ENCODE measurements at regions not wholly inside any gene's neighbourhood (a gene's known extent, or its start where the extent isn't known, plus 50 kb on each side); places are given as distances from the start of the nearest gene placed in this dataset.

DNA sequence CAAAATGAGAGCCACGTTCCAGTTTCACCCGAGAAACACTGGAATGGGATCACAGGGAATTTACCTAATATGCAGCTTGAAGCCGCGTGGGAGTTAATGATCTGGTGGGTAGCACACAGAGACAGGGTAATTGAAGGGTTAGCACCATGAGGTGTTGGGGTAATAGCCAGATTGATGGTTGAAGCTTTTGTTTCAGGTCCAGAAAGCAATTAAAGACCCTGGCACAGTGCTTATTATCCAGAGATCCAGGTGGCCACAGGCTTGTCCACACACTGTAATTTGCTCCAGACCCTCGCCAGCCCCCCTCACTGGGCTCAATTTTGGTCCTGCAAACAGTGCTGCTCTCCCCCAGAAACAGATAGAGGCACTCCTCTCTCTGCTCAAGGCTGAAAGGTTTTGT lies 282.5 kb upstream of the ISX start:
- no peak for FAIRE-seq
- TF ChIP-seq SPI1 (IDR thresholded peaks at IDR 0.05; ENCODE audit: low read depth, low read length): no peak
- TF ChIP-seq POLR2A (IDR thresholded peaks at IDR 0.05; ENCODE audit: low read depth, low read length): no peak
- no peak for TF ChIP-seq POU2F2 (IDR thresholded peaks at IDR 0.05; ENCODE audit: low read depth, low read length)
- TF ChIP-seq PAX5 (IDR thresholded peaks at IDR 0.05; ENCODE audit: insufficient read depth, low read length, severe bottlenecking): no peak
- TF ChIP-seq POLR2AphosphoS5 (IDR thresholded peaks at IDR 0.05; ENCODE audit: low read depth, low read length): no peak
- no peak for TF ChIP-seq TAF1 (IDR thresholded peaks at IDR 0.05; ENCODE audit: low read depth, low read length)
- no peak for DNase-seq (ENCODE audit: insufficient read length, low spot score)

GRCh38 chr22:34784056-34784455 lies 281.9 kb upstream of the ISX start:
- no peak for FAIRE-seq
- TF ChIP-seq TAF1 (IDR thresholded peaks at IDR 0.05; ENCODE audit: low read depth, low read length): no peak
- DNase-seq (ENCODE audit: insufficient read length, low spot score): no peak

DNA sequence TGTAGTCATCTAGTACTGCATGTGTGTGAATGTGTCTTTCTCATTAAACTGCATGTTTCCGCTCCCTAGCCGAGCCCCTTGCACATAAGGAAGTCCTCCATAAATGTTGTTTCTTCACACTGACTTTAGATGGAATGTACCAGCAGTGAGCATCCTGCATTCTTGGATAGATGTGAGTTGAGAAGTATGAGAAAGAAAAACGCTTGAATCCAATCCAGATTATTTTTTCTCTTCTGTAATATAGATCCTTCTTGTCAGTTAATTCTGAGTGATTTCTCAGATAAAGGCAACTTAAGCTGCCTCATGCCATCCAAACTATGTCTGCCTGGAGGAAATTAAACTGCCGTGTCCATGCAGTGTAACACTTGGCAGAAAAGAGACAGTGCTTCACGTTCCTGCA lies 268.1 kb upstream of the ISX start:
- FAIRE-seq: no peak
- no peak for TF ChIP-seq POU2F2 (IDR thresholded peaks at IDR 0.05; ENCODE audit: low read depth, low read length)
- no peak for TF ChIP-seq POLR2A (IDR thresholded peaks at IDR 0.05; ENCODE audit: low read depth, low read length)
- TF ChIP-seq POLR2AphosphoS5 (IDR thresholded peaks at IDR 0.05; ENCODE audit: low read depth, low read length): no peak
- TF ChIP-seq SPI1 (IDR thresholded peaks at IDR 0.05; ENCODE audit: low read depth, low read length): no peak
- TF ChIP-seq PAX5 (IDR thresholded peaks at IDR 0.05; ENCODE audit: insufficient read depth, low read length, severe bottlenecking): no peak
- no peak for TF ChIP-seq TAF1 (IDR thresholded peaks at IDR 0.05; ENCODE audit: low read depth, low read length)
- no peak for DNase-seq (ENCODE audit: insufficient read length, low spot score)

DNA sequence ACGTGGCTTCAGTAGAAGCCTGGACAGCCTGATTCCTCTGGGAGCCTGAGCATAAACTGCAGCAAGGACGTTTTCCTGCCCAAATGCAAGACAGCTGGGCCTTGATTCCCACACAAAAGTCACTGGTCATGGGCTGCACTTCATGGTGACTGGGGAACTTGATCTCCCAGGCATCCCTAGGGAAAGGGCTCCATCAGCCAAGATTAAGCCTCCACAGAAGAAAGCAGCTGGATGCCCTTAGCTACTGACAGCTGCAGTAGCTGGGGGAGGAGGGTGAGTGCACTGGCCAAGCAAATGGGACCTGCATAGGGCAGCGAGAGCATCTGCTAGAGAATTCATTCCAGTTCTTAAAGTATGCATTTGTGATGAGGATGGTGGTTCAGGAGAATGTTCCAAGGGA lies 267.4 kb upstream of the ISX start:
- DNase-seq (ENCODE audit: insufficient read length, low spot score): no peak
- FAIRE-seq: no peak
- TF ChIP-seq POLR2AphosphoS5 (IDR thresholded peaks at IDR 0.05; ENCODE audit: low read depth, low read length) (no peak), POU2F2 (IDR thresholded peaks at IDR 0.05; ENCODE audit: low read depth, low read length) (no peak), SPI1 (IDR thresholded peaks at IDR 0.05; ENCODE audit: low read depth, low read length) (no peak), PAX5 (IDR thresholded peaks at IDR 0.05; ENCODE audit: insufficient read depth, low read length, severe bottlenecking) (no peak), POLR2A (IDR thresholded peaks at IDR 0.05; ENCODE audit: low read depth, low read length) (no peak), TAF1 (IDR thresholded peaks at IDR 0.05; ENCODE audit: low read depth, low read length) (no peak)

DNA sequence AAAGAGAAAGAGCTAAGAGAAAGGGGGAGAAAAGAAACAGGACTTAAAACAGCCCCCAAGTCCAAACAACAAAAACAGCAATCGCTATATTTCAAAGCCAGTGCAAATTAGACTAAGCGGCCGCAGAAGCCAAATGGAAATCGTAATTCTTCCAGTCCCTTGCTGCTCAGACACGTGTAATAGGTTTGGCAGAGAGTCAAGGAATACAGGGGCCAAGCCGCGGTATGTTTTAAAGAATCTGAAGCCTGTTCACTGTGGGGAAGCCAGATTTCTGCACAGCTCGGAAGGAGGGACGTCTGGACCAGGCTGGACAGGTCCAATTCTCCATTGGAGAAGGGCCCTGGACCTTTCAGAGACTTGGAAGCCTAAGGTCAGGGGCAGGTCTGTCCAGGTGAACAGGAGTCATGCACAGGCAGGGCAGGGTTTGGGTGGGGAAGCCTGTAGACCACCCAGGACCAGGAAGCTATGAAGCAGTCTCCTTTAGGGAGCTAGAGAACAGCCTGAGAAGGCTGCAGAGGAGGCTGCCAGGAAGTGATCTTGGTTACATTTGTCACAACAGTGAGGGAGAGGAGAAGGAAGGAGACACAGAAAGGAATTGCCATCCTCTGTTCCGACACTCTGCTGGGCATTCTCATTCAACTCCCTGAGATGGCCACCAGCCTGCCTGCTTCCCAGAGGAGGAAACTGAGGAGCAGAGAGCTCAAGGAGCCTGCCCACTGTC lies 265.5 kb upstream of the ISX start:
- DNase-seq (ENCODE audit: insufficient read length, low spot score): no peak
- no peak for TF ChIP-seq SPI1 (IDR thresholded peaks at IDR 0.05; ENCODE audit: low read depth, low read length)
- TF ChIP-seq POLR2A (IDR thresholded peaks at IDR 0.05; ENCODE audit: low read depth, low read length): no peak
- TF ChIP-seq TAF1 (IDR thresholded peaks at IDR 0.05; ENCODE audit: low read depth, low read length): no peak
- no peak for TF ChIP-seq PAX5 (IDR thresholded peaks at IDR 0.05; ENCODE audit: insufficient read depth, low read length, severe bottlenecking)
- TF ChIP-seq POLR2AphosphoS5 (IDR thresholded peaks at IDR 0.05; ENCODE audit: low read depth, low read length): no peak
- no peak for TF ChIP-seq POU2F2 (IDR thresholded peaks at IDR 0.05; ENCODE audit: low read depth, low read length)
- FAIRE-seq: no peak

GRCh38 chr22:34801221-34801620 lies 264.7 kb upstream of the ISX start:
- FAIRE-seq (no peak), DNase-seq (ENCODE audit: insufficient read length, low spot score) (no peak)
- TF ChIP-seq POU2F2 (IDR thresholded peaks at IDR 0.05; ENCODE audit: low read depth, low read length) (no peak), POLR2AphosphoS5 (IDR thresholded peaks at IDR 0.05; ENCODE audit: low read depth, low read length) (no peak), SPI1 (IDR thresholded peaks at IDR 0.05; ENCODE audit: low read depth, low read length) (no peak), PAX5 (IDR thresholded peaks at IDR 0.05; ENCODE audit: insufficient read depth, low read length, severe bottlenecking) (no peak), POLR2A (IDR thresholded peaks at IDR 0.05; ENCODE audit: low read depth, low read length) (no peak), TAF1 (IDR thresholded peaks at IDR 0.05; ENCODE audit: low read depth, low read length) (no peak)

- no peak for TF ChIP-seq POLR2A (IDR thresholded peaks at IDR 0.05; ENCODE audit: low read depth, low read length)
- no peak for TF ChIP-seq POU2F2 (IDR thresholded peaks at IDR 0.05; ENCODE audit: low read depth, low read length)
- no peak for TF ChIP-seq PAX5 (IDR thresholded peaks at IDR 0.05; ENCODE audit: insufficient read depth, low read length, severe bottlenecking)
- no peak for TF ChIP-seq POLR2AphosphoS5 (IDR thresholded peaks at IDR 0.05; ENCODE audit: low read depth, low read length)
- TF ChIP-seq SPI1 (IDR thresholded peaks at IDR 0.05; ENCODE audit: low read depth, low read length): no peak
- TF ChIP-seq TAF1 (IDR thresholded peaks at IDR 0.05; ENCODE audit: low read depth, low read length): no peak
- DNase-seq (ENCODE audit: insufficient read length, low spot score) (no peak), FAIRE-seq (no peak)
Measured at GRCh38 chr22:34804091-34804490, 261.9 kb upstream of the ISX start.

DNA sequence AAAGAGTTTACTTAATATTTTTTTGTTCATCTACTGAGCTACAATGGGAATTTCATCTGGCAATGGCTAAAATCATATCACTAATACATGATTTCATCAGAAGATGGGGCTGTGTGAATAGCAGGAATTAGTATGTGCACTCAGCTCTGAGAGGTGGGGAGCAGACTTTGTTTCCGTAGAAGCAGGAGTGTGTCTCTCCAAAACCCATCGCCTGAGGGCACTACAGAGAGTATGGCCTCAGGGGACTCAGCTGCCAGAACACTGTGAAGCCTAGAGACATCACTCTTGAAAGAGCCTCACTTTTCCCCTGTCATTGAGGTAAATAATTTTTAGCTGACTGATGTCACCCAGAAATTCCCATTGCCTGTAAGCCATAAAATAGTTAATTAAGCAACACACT lies 261.4 kb upstream of the ISX start:
- FAIRE-seq (no peak), DNase-seq (ENCODE audit: insufficient read length, low spot score) (no peak)
- TF ChIP-seq SPI1 (IDR thresholded peaks at IDR 0.05; ENCODE audit: low read depth, low read length): no peak
- no peak for TF ChIP-seq POLR2A (IDR thresholded peaks at IDR 0.05; ENCODE audit: low read depth, low read length)
- TF ChIP-seq POU2F2 (IDR thresholded peaks at IDR 0.05; ENCODE audit: low read depth, low read length): no peak
- no peak for TF ChIP-seq TAF1 (IDR thresholded peaks at IDR 0.05; ENCODE audit: low read depth, low read length)
- TF ChIP-seq PAX5 (IDR thresholded peaks at IDR 0.05; ENCODE audit: insufficient read depth, low read length, severe bottlenecking): no peak
- TF ChIP-seq POLR2AphosphoS5 (IDR thresholded peaks at IDR 0.05; ENCODE audit: low read depth, low read length): no peak

GRCh38 chr22:34805771-34806170 lies 260.2 kb upstream of the ISX start:
- DNase-seq (ENCODE audit: insufficient read length, low spot score) (no peak), FAIRE-seq (no peak)
- TF ChIP-seq POLR2A (IDR thresholded peaks at IDR 0.05; ENCODE audit: low read depth, low read length): no peak
- no peak for TF ChIP-seq SPI1 (IDR thresholded peaks at IDR 0.05; ENCODE audit: low read depth, low read length)
- TF ChIP-seq POLR2AphosphoS5 (IDR thresholded peaks at IDR 0.05; ENCODE audit: low read depth, low read length): no peak
- TF ChIP-seq TAF1 (IDR thresholded peaks at IDR 0.05; ENCODE audit: low read depth, low read length): no peak
- no peak for TF ChIP-seq PAX5 (IDR thresholded peaks at IDR 0.05; ENCODE audit: insufficient read depth, low read length, severe bottlenecking)
- TF ChIP-seq POU2F2 (IDR thresholded peaks at IDR 0.05; ENCODE audit: low read depth, low read length): no peak

- TF ChIP-seq POLR2A (IDR thresholded peaks at IDR 0.05; ENCODE audit: low read depth, low read length) (no peak), POLR2AphosphoS5 (IDR thresholded peaks at IDR 0.05; ENCODE audit: low read depth, low read length) (no peak), SPI1 (IDR thresholded peaks at IDR 0.05; ENCODE audit: low read depth, low read length) (no peak), POU2F2 (IDR thresholded peaks at IDR 0.05; ENCODE audit: low read depth, low read length) (no peak), PAX5 (IDR thresholded peaks at IDR 0.05; ENCODE audit: insufficient read depth, low read length, severe bottlenecking) (no peak)
- DNase-seq (ENCODE audit: insufficient read length, low spot score): no peak
- no peak for FAIRE-seq
Measured at GRCh38 chr22:34808618-34809017, 257.3 kb upstream of the ISX start.
